Stomach (tissue), 4 donors: ENCODE measurements at regions not wholly inside any gene's neighbourhood (a gene's known extent, or its start where the extent isn't known, plus 50 kb on each side); places are given as distances from the start of the nearest gene placed in this dataset.

Source experiments
- CTCF ChIP-seq, 7 experiments: fragments of 450-650 bp in 4 of 7; fragments of 200-600 bp in 3 of 7; sonication (generic) in 3 of 7; IDR thresholded peaks; one replicate each; pipeline ENCODE4 v1.5.1; 2016 to 2019; ENCODE audit warnings: antibody characterized with exemption in 7 of 7, control low read depth in 2 of 7, mild to moderate bottlenecking in 1 of 7
- EP300 ChIP-seq: sonication (generic); formaldehyde crosslinking; IDR thresholded peaks from one replicate; pipeline ENCODE4 v1.6.1; 2017; ENCODE audit warnings: antibody characterized with exemption
- POLR2A ChIP-seq, 4 donors: fragments of 450-650 bp; IDR thresholded peaks; one replicate each; pipeline ENCODE4 v1.6.1; 2016; ENCODE audit warnings: antibody characterized with exemption in 4 of 4, control low read depth in 2 of 4, mild to moderate bottlenecking in 1 of 4, moderate library complexity in 1 of 4
- POLR2AphosphoS5 ChIP-seq, 3 donors: sonication (generic); formaldehyde crosslinking; IDR thresholded peaks; one replicate each; pipeline ENCODE4 v1.6.1; 2016; ENCODE audit warnings: antibody characterized with exemption in 3 of 3

DNA sequence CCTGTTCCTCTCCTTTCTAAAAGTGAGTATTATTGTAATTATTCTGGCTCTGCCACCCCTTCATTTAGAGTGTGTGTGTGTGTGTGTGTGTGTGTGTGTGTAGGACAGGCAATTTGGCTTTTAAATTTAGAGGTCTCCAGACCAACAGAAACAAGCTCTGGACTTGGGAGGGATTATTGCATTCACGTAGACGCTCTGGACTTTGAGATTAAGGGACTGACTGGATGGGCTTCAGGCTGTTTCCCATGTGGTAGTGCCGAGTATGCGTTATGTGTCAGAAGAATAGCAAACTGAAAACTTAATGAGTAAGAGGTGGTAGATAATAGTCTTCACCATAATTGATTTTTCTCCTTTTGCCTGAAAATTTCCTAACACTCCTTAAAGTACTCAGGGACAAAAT is 281.9 kb downstream of the USP25 start:
- TF ChIP-seq CTCF (IDR thresholded peaks at IDR 0.05) (no peak), EP300 (no peak), POLR2A (IDR thresholded peaks at IDR 0.05) (no peak), POLR2AphosphoS5 (IDR thresholded peaks at IDR 0.05) (no peak)
